Uterus (tissue), 2 donors: ENCODE measurements at regions not wholly inside any gene's neighbourhood (a gene's known extent, or its start where the extent isn't known, plus 50 kb on each side); places are given as distances from the start of the nearest gene placed in this dataset.
"Not testable (repeated sequence)": the region's sequence is repeated elsewhere in the genome, so short reads cannot be mapped to it uniquely, and the experiment has no call there.

Source experiments
- POLR2A ChIP-seq, 2 donors: fragments of 450-650 bp; IDR thresholded peaks; one replicate each; pipeline ENCODE4 v1.6.1; 2016; ENCODE audit warnings: antibody characterized with exemption in 2 of 2, mild to moderate bottlenecking in 1 of 2, moderate library complexity in 1 of 2
- TF ChIP-seq, protein P1 (sequence below), 4 experiments: fragments of 200-600 bp in 2 of 4; fragments of 450-650 bp in 2 of 4; sonication (generic) in 2 of 4; IDR thresholded peaks; one replicate each; pipeline ENCODE4 v1.5.1; 2016 to 2019; ENCODE audit warnings: antibody characterized with exemption in 4 of 4, mild to moderate bottlenecking in 2 of 4, moderate library complexity in 1 of 4

DNA sequence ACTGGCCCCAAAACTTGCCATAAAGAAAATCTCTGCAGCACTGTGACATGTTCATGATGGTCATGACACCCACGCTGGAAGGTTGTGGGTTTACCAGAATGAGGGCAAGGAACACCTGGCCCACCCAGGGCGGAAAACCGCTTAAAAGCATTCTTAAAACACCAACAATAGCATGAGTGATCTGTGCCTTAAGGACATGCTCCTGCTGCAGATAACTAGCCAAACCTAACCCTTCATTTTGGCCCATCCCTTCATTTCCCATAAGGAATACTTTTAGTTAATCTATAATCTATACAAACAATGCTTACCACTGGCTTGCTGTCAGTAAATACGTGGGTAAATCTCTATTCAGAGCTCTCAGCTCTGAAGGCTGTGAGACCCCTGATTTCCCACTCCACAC, 67.6 kb downstream of the FAM50B start:
- TF ChIP-seq, protein P1, sequence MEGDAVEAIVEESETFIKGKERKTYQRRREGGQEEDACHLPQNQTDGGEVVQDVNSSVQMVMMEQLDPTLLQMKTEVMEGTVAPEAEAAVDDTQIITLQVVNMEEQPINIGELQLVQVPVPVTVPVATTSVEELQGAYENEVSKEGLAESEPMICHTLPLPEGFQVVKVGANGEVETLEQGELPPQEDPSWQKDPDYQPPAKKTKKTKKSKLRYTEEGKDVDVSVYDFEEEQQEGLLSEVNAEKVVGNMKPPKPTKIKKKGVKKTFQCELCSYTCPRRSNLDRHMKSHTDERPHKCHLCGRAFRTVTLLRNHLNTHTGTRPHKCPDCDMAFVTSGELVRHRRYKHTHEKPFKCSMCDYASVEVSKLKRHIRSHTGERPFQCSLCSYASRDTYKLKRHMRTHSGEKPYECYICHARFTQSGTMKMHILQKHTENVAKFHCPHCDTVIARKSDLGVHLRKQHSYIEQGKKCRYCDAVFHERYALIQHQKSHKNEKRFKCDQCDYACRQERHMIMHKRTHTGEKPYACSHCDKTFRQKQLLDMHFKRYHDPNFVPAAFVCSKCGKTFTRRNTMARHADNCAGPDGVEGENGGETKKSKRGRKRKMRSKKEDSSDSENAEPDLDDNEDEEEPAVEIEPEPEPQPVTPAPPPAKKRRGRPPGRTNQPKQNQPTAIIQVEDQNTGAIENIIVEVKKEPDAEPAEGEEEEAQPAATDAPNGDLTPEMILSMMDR (IDR thresholded peaks at IDR 0.05), result not testable (repeated sequence)
- not testable (repeated sequence) for TF ChIP-seq POLR2A (IDR thresholded peaks at IDR 0.05)
